KG1 (cell line): ENCODE measurements at regions not wholly inside any gene's neighbourhood (a gene's known extent, or its start where the extent isn't known, plus 50 kb on each side); places are given as distances from the start of the nearest gene placed in this dataset.
"Not testable (repeated sequence)": the region's sequence is repeated elsewhere in the genome, so short reads cannot be mapped to it uniquely, and the experiment has no call there.

ENCODE experiments used
- DNase-seq: peaks from one replicate; lab custom pipeline; 2025; lab: John Stamatoyannopoulos, UW

DNA sequence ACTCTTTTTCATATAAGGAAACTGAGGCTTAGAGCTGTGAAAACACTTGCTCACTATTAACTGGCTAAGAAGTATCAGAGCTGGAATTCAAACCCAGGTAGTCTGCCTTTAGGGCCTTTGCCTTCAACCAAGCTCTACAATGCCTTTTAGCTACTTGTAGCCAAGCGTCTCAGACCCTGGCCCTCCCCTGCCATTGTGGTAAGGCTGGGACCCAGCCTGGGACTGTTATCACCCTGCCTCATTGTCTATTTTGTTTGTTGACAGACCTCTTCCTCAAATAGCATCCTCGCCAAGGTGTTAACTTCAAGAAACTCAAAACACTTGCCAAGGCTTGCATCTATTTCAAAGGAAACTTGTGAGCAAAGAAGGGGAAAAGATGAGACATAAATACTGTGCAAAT lies 76.7 kb upstream of the CD28 start:
- no peak for DNase-seq

DNA sequence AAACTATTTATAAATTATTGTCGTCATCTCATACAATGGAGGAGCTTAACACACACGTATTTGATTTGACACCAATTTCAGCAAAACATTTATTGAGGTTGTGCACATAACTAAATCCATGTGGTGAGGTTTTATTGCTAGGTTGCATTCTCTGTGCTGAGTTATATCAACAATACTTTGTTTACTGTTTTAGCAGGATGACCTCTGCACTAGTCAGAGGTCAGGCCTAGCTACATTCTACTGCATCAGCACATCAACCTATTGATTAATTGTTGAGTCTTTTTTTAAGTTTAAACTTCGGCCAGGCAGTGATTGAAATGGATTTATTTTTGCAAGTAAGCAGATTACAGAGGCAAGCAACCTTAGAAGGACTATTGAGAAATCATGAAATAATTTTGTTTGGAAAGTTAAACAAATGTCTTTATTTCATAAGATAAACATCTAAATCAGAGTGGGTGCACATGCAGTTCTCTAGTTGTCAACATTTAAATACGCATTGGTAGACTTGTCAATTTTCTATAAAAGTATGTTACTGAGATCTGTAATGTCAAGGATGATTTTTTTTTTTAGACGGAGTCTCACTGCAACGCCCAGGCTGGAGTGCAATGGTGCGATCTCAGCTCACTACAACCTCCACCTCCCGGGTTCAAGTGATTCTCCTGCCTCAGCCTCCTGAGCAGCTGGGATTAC lies 75.2 kb upstream of the CD28 start:
- no peak for DNase-seq

DNA sequence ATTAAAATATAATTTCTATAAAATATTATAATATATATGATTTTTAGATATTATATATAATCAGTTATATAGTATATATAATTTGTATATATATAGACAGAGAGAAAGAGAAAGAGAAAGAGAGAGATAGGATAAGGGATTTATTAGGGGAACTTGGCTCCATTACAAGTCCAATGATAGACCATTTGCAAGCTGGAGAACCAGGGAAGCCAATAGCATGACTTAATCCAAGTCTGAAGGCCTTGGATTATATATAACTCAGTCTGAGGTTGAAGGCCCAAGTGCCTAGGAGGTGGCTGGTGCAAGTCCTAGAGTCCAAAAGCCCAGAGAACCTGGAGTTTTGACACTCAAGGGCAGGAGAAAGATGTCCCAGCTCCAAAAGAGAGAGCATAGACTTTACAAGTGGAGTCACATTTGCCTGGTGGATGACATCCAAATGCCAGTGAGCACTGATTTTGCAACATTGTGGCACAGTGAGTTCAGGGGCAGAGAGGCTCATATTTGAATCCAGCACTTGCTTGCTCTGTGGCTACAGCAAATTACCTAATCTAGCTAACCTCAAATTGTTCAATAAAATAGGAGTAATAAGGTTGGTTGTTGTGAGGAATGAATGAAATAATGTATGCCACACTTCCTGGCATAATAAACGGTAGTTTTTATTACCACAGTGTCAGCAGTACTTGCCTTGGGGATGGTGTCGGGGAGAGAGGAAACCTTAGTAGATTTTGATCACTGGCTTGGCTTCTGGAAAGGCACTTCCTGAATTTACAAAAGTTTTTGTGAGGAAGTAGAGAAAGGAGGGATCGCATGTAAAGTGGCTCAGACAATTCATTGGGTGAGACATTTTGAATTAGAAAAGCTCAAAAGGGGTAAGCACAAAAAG lies 69.6 kb upstream of the CD28 start:
- peak; percentile 35 for DNase-seq

DNA sequence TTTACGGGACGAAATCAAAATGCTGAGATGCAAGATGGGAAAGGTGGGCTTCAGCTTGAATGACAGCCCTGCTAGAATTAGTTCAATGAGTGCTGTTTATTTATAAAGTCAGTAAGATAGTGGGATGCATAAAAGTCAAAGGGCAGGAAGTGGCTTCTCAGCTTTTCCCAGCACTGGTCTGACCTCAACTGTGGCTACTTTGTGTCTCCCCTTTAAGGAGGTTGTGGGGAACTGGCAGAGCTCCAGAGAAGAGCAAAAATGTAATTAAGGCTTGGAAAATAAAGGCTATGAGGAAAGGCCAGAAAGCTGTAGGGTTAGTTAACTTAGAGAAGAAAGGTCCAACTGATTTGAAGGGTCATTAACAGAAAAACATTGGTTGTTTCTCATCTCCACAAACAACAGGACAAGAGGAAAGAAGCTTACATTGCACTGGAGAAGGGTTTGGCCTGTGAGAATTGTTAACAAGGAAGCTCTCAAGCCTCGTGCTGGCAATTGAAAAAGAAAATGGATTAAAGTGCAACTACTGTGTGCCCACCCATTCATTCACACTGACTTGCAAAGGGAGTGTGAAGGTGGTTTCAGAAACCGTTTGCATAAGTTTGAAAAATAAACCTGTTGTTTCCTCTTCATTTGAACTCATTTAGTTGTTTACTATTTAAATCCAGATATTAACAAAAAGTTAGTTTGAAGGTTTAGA lies 68.8 kb upstream of the CD28 start:
- no peak for DNase-seq

DNA sequence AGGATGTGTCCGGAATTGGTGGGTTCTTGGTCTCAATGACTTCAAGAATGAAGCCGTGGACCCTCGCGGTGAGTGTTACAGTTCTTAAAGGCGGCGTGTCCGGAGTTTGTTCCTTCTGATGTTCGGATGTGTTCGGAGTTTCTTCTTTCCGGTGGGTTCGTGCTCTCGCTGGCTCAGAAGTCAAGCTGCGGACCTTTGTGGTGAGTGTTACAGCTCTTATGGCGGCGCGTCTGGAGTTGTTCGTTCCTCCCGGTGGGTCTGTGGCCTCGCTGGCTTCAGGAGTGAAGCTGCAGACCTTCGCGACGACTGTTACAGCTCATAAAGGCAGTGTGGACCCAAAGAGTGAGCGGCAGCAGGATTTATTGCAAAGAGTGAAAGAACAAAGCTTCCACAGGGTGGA lies 64.6 kb upstream of the CD28 start:
- DNase-seq, result not testable (repeated sequence)

DNA sequence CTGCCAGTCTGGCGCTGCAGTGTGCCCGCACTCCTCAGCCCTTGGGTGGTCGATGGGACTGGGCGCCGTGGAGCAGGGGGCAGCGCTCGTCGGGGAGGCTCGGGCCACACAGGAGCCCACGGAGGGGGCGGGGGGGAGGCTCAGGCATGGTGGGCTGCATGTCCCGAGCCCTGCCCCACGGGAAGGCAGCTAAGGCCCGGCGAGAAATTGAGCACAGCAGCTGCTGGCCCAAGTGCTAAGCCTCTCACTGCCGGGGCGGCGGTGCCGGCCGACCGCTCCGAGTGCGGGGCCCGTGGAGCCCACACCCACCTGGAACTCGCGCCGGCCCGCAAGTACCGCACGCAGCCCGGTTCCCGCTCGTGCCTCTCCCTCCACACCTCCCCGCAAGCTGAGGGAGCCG lies 63.6 kb upstream of the CD28 start:
- DNase-seq, result not testable (repeated sequence)

DNA sequence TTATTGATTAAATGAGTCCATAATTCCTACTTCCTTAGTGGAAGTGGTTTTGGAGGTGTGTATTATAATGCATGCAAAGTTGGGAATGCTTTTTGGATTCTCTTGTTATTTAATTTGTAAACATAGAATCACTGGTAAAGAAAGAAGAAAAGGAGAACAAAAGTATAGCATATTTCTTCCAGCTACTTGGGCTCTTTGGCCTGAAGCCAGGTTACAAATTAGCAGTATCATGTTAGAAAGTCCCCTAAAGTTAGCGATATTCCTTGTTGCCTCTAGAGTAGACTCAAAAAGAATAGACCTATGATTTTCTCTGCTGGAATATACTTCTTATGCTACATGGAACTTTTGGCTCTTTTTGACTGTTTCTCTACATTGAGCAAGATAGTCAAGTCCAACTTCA lies 60.6 kb upstream of the CD28 start:
- no peak for DNase-seq

DNA sequence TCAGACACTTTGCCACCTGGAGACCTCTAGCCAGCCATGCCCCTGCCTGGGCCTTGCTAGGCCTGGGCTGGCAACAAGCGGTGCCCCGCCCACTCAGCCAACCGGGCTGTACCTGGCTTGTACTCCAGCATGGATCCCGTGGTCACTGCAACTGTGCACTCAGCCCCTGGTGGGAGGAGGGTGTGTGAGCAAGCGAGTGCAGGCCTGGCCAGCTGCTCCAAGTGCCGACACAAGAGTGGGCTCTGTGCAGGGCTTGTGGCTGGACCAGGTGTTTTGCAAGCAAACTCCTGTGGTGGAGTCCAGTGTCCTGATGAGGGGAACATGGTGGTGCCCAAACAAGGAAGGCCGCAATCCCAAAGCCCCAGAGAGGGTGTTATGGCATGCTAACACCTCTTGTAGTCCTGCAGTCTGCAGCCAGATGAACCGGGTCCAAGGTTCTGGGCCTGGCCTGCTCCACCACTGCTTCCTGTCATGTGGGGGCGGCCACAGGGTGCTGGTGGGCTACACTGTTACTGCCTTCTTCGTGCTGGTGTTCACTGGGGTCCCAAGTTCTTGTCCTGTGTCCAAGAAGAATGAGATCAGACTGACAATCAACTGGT lies 60.1 kb upstream of the CD28 start:
- DNase-seq, result no peak

DNA sequence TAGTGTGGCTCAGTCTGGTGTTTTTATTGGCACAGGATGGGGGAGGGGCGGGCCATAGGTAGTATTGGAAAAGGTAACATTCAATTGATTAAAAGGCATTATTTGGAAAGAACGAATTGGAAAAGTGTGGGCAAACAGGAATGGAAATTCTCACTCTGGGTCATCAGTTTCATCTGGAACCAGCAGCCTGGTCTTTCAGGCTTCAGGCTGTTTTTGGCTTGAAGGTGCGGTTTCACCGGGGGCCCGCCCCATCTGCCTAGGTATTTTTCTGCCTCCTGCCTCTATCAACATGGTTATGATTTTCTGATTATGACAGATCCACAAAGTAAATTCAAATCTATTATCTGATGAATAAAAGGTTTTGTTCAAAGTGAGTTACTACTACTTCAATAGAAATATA lies 59.5 kb upstream of the CD28 start:
- DNase-seq, result no peak

DNA sequence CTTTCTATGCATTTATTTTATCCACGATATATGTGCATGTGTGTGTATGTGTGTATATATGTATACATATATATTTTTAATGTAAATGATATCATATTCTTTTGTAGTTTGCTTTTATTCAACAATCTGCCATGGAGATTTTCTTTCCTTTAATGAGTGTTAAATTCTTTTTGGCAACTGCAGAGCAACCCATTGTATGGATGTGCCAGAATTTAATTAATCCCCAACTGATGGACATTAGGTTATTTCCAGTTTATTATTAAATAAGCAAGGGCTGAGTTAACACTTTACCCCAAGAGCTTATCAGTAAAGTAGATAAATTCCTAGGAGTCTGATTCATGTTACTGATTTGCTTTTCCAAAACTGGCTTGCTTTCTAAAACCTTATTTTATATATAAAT lies 58.9 kb upstream of the CD28 start:
- DNase-seq, result no peak

DNA sequence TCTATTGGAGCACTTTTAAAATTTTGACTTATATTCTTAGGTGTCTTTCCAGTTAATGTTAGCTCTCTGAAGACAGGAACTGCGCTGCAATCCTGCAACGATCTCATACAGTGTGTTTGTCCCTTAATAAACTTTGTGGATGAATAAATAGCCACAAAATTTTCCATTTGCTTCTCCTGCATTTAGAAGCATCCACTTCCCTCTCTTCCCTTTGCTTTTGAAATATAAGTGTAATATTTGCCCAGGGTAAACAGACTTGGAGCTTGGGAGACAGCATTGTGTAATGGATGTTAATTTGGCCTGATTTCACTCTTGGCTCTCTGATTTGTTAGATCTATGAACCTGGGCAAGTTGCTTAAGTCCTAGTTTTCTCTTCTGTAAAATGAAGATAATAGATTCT lies 58.2 kb upstream of the CD28 start:
- no peak for DNase-seq

DNA sequence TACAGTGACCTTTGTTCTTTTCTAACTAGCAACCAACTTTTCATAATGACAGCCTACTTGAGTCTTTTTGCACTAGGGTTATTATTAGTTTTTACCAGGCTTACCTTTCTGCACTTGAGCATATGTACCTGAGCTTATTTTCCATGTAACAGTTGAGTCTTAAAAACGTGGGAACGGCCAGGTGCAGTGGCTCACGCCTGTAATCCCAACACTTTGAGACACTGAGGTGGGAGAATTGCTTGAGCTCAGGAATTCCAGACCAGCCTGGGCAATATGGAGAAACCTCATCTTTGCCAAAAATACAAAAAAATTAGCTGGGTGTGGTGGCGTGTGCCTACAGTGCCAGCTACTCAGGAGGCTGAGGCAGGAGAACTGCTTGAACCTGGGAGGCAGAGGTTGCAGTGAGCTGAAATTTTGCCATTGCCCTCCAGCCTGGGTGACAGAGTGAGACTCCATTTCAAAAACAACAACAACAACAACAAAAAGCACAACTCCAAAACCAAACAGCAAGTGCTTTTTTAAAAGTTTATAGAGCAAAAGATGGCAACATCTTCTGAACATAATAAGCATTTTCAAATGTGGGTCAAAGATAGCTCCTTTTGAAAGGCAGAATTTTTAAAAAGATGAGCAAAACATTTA lies 57.1 kb upstream of the CD28 start:
- no peak for DNase-seq

DNA sequence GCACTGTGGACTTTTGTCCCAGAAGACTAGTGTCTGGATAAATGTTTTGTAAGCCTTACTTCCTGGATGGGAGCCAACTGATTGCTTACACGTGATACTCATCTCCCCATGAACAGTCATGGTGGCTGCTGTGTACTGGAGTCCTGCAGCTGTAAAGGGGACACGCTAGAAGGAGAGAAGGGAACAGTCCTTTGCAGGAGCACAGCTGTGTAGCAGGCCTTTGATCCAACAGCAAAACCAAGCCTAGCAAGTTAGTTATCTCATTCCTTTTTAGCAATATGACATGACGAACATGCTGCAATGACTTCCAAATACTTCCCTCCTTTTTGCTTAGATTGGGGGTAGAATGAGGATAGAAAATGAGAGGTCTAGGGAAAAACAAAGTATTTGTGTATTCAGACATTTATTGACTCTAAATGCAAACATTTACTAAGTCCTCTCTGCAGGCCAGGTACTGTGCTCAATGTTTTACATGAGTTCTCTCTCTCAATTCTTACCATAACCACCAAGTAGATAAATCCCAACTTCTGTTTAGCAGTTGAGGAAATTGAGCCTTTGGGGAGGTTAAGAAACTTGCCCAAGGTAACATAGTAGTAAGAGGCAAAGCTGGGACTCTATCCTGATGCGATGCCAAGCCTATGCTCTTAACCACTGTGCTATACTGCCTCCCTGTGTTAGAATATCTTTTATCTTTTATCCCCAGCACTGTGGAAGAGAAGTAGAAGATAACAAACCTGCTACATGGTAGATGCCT lies 55.4 kb upstream of the CD28 start:
- no peak for DNase-seq

DNA sequence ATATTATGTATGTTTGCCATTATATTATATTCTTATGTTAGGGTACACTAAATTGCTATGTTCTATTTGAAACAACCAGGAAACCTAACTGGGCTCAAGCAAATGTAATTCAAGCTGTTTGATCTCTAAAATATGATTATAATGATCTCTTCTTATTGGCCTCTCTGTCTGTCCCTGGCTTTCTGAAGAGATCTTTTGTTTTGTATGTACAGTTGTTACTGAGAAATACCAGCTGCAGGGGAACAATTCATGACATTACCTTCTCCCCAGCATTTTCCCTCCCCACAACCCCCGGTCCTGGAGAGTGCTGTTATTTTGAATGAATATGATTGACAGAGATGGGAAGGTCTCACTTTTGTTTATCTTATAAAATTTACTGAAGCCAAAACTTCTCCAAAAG lies 54.8 kb upstream of the CD28 start:
- no peak for DNase-seq

DNA sequence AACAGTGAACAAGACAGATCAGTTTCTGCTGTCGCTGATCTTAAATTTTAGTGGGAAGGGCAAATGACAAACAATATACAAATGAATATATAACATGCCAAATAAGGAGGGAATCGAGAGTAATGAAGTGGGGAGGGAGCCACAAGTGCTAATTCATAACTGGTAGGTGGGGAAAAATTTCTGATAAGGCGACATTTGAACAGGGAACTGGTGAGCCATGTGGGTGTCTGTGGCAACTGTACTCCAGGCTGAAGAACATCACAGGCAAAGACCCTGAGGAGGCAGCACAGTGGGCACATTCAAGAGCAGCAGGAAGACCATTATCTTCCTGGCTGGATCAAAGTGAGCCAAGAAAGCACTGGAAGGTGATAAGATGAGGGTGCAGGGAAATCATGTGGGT lies 51.6 kb upstream of the CD28 start:
- DNase-seq, result no peak

DNA sequence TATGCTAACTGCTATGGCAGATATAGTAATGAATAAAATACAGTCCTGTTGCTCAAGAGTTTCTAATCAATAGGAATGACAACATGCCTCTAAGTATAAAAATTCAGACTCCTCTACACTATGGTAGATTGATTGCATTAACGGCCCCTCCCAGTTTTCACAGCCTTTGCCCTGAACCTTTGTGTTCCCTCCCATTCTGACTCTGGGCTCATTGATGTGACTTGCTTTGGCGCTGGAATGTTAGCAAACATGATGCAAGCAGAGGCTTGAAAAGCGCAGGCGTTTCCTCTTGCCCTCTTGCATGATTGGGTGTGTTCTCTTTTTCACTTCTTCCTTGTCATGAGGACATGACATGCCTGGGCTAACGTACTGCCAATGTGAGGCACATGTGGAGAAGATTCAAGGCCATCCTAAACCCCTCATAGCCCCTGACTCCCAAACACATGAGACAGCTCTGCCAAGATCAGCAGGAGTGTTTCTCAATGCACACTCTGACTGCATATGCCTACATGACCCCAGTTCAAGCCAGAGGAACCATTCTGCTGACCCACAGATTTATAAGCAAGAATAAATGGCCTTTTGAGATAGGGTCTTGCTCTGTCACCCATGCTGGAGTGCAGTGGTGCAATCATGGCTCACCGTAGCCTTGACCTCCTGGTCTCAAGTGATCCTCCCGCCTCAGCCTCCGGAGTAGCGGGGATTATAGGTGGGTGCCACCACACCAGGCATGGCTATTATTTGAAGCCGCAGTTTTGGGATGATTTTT lies 49.7 kb upstream of the CD28 start:
- DNase-seq, result no peak
